GM18520 (cell line): ENCODE measurements at regions not wholly inside any gene's neighbourhood (a gene's known extent, or its start where the extent isn't known, plus 50 kb on each side); places are given as distances from the start of the nearest gene placed in this dataset.
"Not testable (repeated sequence)": the region's sequence is repeated elsewhere in the genome, so short reads cannot be mapped to it uniquely, and the experiment has no call there.

Experiments
- ATAC-seq: cut with Tn5 transposase; IDR thresholded peaks from one replicate; pipeline ENCODE4 v1.9.1; 2021; ENCODE audit not compliant: unreplicated experiment

DNA sequence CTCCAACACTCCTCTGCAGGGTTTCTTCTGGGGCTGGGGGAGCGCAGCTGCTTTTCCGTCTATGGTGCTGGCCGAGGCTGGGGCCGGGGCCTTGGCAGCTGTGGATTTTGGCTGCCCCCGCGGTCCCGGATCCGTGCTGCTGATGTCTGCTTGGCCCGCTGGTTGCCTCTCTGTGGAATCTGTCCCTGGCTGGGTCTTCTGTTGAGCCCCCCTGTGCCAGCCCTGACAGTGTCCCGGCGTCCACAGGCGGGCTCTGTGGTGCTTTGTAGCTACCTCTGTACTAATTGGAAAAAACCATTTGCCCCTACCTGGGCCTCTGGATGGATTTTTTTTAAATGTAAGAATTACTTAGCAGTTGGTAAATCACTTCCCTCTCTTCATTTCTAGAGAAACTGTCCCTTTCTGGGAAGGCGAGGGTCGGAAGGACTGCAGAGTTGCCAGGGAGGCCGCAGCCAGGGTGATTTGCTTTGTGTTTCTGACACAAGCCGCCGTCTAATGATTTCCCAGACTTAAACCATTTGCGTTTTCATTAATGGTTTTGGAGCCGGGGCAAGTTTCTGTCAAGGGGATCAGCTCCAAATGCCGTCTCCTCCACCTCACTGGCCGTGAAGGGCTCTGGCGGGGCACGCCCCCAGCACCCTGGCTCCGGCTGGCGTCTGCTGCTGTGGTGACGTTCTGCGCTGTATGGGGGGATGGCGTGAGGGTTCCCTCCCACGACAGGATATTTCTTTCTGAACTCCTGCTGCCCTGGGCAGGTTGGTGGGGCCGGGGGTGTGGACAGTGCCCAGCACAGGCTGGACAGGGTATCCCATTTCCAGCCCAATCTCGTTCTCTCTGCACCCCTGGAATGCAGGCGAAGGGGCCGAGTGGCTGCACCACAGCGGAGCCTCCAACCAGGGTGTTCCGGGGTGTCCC lies 201.7 kb downstream of the LAT start:
- not testable (repeated sequence) for ATAC-seq

DNA sequence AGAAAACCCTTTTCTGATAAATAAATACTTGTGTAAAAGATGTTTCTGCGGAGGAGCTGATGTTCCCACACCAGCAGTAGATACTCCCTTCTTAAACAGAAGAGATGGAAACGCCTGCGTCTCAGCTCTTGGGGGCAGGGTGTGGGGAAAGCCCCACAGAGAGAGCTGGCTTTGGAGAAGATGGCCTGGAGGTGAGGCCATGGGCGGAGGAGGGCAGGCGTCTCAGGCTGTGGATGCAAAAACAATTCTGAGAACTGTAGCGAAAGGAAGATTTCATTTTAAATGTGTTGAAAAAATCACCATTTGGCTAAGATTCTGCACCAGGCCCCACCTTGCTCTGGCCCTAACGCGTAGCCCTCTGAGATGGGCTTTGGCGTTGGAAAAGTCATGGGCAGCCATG lies 201.0 kb downstream of the LAT start:
- ATAC-seq = not testable (repeated sequence)

DNA sequence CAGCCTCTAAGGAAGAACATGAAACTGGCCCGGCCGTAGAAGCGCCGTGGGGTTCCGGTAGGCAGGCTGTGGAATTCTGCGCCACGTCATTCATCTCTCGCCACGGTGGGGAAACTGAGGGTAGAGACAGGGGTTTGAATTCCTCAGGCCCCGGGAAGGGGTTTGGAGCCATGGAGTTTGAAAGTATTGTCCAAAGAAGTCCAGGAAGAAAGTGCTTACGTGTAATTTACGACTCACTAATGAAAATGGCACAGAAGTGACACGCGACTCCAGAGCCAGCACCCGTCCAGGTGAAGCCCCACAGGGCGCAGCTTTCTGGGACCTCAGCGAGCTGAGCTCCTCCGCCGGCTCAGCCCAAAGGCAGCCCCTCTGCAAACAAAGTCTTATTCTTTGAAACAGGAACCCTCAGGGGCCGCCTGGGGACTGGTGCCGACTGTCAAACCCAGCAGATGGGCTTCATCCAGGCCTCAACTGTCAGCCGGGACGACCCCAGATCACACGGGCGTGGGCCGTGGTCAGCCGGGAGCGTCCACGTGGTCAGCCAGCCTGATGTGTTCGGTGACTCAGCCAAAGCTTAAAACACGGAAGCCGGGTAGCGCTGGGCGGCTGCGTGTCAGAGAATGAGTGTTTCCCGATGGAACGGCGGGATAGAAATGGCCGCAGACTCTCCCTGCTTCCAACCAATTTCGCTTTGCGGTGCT lies 200.0 kb downstream of the LAT start:
- not testable (repeated sequence) for ATAC-seq

DNA sequence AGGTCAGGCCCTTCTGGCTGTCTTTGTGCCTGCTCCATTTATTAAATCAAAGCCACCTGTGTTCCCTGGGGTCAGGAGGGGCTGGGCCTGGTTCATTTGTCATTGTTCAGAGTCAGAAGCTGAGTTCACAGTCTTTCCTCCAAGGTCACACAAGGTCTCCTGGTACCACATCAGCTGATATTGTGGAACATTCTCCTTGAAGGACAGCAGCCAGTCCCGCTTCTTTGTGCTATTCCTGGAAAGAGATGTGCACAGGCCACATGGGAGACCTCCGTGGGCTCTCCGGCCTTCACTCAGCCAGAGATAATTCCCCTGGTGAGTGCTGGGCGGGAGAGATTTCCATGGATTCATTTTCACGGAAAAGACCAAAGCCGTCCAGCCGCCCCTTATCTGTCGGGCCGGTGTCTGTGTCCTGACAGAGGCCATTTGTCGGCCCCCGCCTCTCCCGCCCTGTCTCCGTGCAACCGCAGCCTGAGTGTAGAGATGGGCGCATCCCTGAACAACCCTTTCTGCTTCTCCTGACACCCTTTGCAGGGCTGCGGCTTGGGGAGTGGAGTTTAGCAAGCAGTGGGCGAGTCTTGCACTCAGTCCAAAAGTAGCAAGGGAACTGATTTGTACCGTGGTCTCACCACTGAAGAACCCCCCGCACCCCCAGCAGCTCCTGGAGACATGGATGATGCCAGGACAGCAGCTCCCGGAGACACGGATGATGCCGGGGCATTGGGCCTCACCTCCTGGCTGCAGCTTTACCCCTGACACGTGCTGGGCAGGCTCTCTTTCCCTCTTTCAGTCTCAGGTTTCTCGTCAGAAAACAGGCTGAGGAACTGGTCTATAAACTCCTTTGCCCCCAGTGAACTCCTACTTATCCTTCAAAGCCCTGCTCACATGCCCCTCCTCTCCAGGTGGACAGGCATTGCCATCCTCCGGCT lies 198.4 kb downstream of the LAT start:
- ATAC-seq = not testable (repeated sequence)

DNA sequence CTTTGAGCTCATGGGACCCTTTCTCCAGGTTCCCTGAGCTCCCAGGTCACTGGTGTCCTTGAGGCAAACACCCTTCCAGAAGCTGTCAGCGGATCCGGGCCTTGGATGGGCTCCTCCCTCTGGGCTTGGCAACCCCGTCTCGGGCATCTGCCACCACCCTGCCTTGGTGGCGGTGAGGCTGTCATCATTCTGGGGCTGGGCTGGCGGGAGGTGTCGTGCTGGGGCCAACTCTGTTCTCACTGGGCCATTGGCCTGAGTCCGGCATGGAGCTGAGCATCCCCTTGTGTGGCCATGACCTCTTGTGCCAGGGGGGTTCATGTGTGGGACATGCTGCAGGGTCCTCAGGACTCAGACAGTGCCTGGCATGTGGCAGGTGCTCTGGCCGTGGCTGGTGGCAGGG lies 197.6 kb downstream of the LAT start:
- ATAC-seq = no peak

DNA sequence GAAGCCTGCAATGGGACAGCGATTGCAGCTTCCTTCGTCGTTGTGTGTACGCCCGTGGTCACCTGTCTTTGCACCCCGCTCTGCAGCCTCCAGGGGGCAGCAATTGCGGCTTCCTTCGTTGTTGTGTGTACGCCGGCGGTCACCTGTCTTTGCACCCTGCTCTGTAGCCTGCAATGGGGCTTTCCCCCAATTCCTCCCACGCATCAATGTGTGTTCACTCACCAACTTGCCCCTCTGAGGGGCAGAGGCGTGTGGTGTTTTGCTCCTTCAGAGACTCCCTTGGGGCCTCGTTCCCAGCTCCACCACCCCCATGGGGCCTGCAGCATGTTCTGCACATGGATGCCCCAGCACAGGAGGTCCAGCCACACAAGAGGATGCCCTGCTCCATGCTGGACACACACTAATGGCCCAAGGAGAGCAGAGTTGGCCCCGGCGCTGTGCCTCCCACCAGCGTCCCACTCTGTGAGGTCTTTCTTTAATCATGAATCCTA lies 197.1 kb downstream of the LAT start:
- ATAC-seq = not testable (repeated sequence)

DNA sequence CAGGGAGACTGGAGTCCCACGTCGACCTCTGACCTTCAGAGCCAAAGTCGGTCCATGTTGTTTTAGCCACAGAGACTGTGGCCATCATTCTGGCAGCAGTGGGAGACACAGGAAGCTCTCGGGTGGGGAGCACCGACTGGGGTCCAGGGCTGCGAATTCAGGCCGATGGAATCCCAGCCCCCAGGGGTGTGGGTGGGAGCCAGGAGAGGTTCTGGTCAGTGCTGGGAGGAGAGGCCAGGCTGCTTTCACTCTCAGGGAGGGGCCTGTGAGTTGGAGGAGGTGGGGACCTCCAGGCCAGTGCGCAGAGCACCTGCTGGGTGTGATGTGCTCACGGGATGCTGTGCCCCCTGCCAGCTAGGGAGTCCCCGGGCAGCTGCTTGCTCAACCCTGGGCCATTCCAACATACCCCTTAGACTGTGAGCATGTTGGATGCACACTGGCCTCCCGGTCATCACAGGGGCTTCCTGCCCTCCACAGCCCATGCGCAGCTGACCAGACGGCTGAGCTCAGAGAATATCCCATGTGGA lies 196.5 kb downstream of the LAT start:
- ATAC-seq = not testable (repeated sequence)

DNA sequence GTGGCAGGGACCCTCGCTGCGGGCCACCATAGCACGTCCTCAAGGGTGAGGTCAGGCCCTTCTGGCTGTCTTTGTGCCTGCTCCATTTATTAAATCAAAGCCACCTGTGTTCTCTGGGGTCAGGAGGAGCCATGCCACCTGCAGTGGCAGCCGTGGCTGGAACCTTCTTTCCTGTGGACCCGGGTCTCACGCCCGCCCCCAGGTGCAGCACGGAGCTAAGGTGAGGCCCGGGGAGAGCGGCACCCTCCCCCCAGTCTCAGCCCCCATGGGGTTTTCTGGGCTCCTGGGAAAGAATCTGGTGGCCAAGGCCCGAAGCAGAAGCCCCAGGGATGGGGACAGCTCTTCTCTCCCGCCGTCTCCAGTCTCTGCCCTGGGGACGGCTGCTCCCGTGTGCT lies 195.4 kb downstream of the LAT start:
- ATAC-seq = not testable (repeated sequence)

DNA sequence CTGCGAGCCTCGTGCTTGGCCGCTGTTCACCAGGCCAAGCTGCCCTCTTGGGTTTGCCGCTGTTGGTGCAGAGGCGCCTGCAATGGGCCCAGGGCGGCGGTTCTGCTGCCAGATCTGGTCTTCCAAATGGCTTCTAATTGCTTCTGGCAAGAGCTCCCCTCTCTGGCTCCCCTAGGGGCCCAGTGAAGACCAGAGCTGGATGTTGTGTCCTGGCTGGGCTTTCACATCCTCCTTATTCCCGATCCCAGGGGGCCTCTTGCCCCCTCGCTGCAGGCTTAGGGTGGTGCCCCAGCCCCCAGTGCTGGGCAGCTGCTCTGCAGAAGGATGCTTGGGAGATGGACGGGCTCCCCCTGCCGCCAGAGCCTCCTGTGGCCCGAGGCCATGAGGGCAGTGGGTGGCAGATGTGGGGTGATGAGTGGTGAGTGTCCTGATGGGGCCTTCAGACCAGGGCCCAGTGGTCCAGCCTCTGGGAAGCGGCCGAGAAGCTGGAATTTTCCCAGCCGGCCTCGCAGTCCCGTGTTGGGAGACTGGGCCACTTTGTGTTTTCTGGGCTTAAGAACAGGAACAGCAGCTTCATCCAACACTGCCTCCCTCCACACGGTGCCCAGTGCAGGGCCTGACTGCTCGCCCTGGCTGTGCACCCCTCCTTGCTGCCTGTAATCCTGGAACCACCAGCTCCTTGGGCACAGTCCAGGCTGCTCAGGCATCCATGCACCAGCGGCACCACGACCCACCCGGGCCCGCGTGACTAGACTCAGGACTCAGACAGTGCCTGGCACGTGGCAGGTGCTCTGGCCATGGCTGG lies 194.8 kb downstream of the LAT start:
- not testable (repeated sequence) for ATAC-seq

DNA sequence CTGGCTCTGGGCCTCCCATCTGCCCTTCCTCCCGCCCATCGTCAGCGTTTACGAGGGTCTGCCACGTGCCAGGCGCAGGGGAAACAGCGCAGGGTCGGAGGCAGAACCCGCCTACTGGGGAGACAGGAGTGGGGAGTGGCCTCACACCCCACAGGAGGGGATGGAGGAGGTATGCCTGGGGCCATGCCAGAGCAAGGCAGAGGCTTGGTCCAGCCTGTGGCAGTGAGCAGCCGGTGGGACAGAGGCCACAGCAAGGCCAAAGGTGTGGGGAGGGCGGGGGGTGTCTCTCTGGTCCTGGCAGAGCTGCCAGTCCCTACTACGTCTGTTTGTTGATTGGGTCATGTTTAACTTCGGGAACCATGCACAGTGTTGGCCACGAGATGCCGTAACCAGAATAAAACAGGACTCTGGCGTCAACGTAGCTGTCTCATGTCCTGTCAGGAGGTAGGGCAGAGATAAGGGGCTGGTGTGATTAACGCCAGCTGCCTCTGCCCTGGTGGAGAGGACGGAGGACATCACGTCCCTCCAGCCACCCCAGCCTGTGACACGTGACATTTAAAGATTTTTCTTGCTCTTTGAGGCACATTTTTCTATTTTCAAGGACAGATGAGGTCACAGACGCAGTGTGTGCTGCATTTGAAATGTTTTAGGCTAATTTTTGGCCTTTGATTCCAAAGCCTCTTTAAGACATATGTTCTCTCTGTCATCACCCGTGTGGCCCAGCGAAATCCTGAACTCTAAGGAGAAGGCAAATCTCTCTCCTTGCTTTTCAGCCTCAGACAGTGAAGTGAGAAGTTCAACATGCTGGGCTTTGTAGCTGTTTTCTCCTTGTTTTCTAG lies 193.3 kb downstream of the LAT start:
- not testable (repeated sequence) for ATAC-seq

DNA sequence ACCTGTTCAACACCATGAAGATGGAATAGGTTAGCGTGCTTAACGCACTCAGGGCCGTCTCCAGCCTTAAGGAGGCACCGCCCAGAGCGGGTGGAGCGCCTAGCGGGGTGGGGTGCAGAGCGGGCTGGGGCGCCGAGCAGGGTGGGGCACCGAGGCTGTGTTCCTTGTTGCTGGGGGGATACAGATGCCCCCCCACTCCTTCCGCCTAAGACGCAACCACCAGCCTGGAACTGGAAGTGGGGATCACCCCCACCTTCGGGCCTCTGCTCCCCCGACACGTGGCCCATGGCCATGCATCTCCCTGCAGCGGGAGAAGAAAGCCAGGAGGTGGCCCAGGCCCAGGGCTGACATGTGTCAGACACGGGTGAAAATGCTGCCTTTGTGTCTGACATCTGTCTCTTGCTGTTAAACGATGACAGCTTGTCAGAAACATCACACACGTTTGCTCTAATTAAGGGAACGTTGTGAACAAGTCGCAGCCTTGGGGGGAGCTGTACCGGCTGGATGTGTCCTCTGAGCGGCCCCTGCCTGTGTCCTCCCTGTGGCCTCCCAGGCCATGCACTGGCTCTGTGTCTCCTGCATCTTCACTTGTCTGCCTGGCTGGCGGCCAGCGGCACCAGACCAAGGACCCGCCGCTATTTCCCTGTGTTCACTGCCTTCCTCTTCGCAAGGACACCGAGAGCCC lies 192.5 kb downstream of the LAT start:
- ATAC-seq = not testable (repeated sequence)

DNA sequence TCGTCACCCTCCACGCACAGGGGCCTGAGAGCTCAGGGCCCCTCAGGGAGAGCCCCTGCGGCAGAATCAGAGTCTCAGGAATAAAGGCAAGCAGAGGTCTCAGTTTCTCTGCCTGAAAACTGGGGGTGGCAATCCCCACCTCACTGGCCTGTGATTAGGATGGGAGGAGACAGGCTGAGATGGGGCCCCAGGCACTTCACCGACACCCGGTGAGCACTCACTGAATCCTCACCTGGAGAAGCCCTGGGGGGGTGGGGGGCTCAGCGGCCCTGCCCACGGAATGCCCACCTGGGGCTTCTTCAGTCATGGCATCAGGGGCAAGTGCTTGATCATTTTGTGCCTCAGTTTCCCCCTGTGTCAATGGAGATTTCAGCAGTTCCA lies 192.0 kb downstream of the LAT start:
- not testable (repeated sequence) for ATAC-seq

DNA sequence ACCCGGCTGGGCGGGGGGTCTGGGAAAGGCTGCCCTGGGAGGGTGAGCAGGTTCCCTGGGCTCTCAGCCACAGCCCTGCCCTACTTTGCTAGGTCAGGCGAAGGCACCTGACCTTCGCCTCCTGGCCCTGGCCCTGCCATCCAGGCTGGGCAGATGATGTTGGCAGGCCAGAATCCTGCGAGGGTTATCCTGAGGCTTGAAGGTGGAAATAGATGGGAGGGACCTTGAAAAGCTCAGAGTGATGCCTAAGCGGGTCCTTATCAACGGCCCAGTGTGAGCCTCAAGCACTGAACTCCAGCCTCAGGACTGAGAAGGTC lies 191.3 kb downstream of the LAT start:
- not testable (repeated sequence) for ATAC-seq

DNA sequence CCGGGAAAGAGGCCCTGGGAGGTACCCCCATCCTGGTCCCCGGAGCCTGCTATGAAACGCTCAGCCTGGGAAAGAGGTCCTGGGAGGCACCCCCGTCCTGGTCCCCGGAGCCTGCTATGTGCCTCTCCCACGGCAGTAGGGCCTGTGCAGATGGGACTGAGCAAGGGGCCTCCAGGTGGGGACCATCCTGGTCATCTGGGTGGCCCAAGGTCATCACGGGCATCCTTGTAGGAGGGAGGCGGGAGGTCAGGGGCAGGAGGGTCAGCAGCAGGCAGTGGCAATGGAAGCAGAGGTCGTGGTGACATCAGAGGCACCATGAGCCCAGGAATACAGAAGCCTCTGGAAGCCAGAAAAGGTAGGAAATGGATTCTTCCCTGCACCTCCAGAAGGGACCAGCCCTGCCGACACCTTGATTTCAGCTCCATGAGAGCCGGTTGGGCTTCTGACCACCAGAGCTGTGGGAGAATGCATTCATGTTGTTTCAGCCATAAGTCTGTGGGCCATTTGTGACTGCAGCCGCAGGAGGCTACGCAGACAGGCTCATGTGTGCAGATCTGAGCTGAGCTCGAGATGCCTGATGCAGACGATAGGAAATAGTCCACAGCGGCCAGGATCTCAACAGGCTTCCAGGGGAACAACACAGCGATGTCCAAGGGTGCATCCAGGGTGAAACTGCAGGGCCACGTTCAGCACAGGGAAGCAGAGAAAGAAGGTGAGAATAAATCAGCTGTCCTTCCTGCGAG lies 190.7 kb downstream of the LAT start:
- not testable (repeated sequence) for ATAC-seq

DNA sequence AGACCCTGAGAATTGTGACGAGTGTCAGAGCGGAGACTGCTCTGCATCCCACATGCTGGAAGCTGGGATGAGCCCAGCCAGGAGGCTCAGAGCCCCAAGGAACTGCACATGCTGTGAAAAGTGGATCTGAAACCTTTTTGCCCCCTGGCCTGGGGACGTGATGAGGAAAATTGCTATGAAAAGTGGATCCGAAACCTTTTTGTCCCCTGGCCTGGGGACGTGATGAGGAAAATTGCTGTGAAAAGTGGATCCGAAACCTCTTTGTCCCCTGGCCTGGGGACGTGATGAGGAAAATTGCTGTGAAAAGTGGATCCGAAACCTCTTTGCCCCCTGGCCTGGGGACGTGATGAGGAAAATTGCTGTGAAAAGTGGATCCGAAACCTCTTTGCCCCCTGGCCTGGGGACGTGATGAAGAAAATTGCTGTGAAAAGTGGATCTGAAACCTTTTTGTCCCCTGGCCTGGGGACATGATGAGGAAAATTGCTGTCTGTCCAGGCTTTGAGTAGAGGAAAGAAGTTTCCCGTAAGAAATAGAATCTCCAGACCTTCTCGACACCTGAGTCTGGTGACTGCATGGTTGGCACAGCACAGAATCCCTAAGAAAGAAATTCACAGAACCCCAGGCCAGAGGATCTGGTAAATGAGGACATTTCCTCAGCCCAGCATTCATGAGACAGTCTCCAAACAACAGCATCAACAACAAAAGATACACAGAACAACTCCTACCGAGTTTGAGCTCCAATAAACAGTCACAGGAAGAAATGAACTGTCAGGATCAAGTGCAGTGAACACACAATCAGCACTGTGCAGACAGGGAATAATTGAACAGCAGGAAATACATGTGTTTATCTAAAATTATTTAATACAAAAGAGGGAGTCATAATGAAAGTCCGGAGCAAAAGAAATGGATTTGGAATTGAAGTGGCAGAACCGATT lies 188.8 kb downstream of the LAT start:
- ATAC-seq = not testable (repeated sequence)

DNA sequence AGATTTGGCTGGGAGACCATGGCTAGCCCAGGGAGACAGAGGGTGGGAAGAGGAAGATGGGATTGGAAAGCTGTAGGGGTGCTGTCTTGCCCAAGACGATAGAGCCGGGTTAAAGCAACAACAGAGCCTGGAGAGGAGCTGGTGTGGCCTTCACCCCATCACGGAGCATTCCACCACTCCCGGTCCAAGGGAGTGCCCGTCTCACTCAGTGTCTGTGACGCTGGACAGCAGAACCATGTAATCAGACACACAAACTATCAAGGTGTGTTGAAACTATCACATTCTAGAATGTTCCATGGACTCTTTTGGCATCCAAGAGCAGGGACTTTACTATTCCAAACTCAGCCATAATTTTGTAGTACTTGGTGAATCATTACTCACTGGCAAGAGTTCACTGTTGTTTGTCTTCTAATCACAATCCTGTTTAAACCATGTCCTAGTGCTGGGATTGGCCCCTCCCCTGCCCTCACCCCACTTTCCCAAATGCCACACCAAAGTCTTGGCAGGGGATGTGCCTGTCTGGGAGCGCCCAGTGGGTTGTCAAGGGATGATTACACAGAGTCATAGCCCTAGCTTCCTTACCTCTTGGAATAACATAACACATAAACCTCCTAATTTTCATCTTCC lies 187.4 kb downstream of the LAT start:
- ATAC-seq = not testable (repeated sequence)
